ENCODE measurements at regions not wholly inside any gene's neighbourhood (a gene's known extent, or its start where the extent isn't known, plus 50 kb on each side); places are given as distances from the start of the nearest gene placed in this dataset.

DNA sequence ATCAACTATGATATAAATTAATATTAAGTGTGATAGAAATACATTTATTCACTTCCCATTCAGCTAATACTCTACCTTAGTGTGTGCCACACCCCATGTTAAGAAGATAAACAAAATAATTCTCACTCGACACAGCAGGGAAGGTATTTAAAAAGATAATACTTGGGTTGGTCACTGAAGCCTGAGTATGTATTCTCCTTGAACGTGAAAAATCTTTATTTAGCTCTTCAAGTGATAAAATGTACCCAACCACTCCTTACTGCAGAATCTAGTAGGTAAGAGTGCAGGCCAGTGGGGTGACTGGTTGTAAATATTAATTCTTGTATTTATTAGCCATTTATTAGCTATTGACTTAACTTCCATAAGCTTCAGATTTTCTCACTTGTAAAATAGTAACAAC is 372.7 kb upstream of the THBS1 start:
- TF ChIP-seq, protein P1, sequence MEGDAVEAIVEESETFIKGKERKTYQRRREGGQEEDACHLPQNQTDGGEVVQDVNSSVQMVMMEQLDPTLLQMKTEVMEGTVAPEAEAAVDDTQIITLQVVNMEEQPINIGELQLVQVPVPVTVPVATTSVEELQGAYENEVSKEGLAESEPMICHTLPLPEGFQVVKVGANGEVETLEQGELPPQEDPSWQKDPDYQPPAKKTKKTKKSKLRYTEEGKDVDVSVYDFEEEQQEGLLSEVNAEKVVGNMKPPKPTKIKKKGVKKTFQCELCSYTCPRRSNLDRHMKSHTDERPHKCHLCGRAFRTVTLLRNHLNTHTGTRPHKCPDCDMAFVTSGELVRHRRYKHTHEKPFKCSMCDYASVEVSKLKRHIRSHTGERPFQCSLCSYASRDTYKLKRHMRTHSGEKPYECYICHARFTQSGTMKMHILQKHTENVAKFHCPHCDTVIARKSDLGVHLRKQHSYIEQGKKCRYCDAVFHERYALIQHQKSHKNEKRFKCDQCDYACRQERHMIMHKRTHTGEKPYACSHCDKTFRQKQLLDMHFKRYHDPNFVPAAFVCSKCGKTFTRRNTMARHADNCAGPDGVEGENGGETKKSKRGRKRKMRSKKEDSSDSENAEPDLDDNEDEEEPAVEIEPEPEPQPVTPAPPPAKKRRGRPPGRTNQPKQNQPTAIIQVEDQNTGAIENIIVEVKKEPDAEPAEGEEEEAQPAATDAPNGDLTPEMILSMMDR (IDR thresholded peaks at IDR 0.05), result no peak
- Histone ChIP-seq H3K4me3 (no peak overlapping the region), H3K36me3 (no peaks in the 10 kb centered on the region), H3K9me3 (peaks cover 0 to 29% (median 9%) of the 10 kb centered on the region in 11 donors), H3K27me3 (no peaks in the 10 kb centered on the region), H3K27ac (no peak overlapping the region), H3K4me1 (peaks cover 0 to 3% (median 0%) of the 10 kb centered on the region in 9 donors)
- intact Hi-C loops (cut with DNase I), result no loop called here
- WGBS, 2 donors, result 41 to 49% methylated on average over 2 of the region's 2 CpGs
- DNase-seq (no peak), ATAC-seq (no peak)

- peaks cover 0 to 11% (median 0%) of the 10 kb centered on the region in 9 donors for H3K4me1 ChIP-seq
- H3K9me3 ChIP-seq, result peaks cover 0 to 29% (median 9%) of the 10 kb centered on the region in 11 donors
- no peaks in the 10 kb centered on the region for H3K27me3 ChIP-seq
- TF ChIP-seq, protein P1 (IDR thresholded peaks at IDR 0.05), result no peak
- H3K4me3 ChIP-seq, result no peak overlapping the region
- no peak overlapping the region for H3K27ac ChIP-seq
- H3K36me3 ChIP-seq, result no peaks in the 10 kb centered on the region
- no peak for DNase-seq
- WGBS, 2 donors, result 96 to 99% methylated on average over 3 of the region's 3 CpGs
- no peak for ATAC-seq
- intact Hi-C loops (cut with DNase I), result loop anchor here in 1 of 10 donors (10.0 kb wide), 1 partner anchor 285 kb away; no protein-coding TSS in a partner anchor
Observed at GRCh38 chr15:39209548-39210211, 371.2 kb upstream of the THBS1 start.

DNA sequence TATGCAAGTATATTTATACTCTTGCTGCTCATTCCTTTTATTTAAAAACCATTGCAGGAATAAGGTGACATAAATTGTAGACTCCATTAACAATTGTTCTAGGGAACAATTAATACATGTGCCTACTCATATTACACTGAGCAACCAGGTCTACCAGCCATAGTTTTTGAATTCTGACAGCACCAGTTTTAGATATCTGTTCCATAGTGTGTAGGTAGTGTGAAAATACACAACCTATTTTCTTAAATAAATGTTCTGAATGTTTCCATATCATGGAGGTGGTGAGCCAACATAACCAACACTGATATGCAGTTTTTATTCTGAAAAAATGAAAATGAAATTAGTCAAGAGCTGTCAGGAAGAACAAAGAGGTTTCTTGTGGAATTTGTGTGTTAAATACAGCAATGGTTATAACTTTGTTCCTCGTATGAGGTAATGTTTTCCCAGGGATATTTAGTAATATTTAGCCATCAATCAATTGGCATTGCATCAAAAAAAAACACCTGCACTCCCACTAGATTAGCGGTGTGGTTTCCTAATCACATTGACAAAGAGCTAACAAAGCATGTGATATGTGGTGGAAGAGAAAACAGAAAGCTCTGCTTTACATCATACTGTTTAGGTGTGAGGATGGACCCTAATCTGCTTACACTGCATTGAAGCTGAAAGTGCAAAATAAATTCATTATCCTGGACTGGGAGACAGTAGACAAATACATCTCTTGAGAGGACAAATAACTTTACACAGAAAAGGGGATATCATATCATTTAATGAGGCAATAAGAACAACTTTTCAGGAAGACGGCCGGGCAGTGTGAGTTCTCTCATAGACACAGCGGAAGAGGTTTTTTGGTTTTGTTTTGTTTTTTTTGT is 369.5 kb upstream of the THBS1 start:
- Histone ChIP-seq H3K36me3 (no peaks in the 10 kb centered on the region), H3K4me1 (peaks cover 0 to 11% (median 3%) of the 10 kb centered on the region in 9 donors), H3K27ac (no peak overlapping the region), H3K27me3 (no peaks in the 10 kb centered on the region), H3K9me3 (peaks cover 0 to 29% (median 9%) of the 10 kb centered on the region in 11 donors), H3K4me3 (no peak overlapping the region)
- 69 to 87% methylated on average over 5 of the region's 5 CpGs for WGBS, 2 donors
- DNase-seq (no peak), ATAC-seq (no peak)
- intact Hi-C loops (cut with DNase I), result loop anchor here in 1 of 10 donors (10.0 kb wide), 1 partner anchor 283 kb away; no protein-coding TSS in a partner anchor
- TF ChIP-seq, protein P1 (IDR thresholded peaks at IDR 0.05), result no peak

DNA sequence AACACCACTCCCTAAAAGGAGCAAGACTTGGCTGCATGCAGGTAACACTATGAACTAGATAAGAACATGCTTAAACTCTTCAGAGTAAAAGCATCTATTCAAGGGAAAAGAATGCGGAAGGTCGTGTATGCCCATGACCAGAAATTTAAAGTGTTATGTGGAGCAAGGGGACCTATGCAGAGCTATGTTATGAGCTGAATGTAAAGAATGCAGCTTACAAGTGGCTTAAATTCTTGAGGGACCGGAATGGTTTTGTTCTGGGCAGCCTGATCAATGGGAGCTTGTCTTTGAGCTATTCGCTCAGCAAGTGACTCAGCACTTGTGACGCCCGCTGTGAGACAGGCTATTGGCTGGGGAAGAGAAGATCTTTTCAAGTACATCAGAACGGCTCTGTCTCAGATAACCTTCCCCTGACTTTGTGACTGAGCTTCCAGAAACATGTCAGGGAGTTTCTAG is 367.5 kb upstream of the THBS1 start:
- peak overlapping the region in 9 of 10 donors; percentile 26 to 68 (median 50) for H3K27ac ChIP-seq
- H3K27me3 ChIP-seq, result no peaks in the 10 kb centered on the region
- TF ChIP-seq, protein P1 (IDR thresholded peaks at IDR 0.05), result no peak
- H3K9me3 ChIP-seq, result peaks cover 0 to 28% (median 7%) of the 10 kb centered on the region in 11 donors
- H3K36me3 ChIP-seq, result no peaks in the 10 kb centered on the region
- ATAC-seq (peak; percentile 82 to 99 (median 92)), DNase-seq (peak; percentile 43 to 57)
- H3K4me3 ChIP-seq, result no peak overlapping the region
- H3K4me1 ChIP-seq, result peaks cover 0 to 11% (median 3%) of the 10 kb centered on the region in 9 donors
- intact Hi-C loops (cut with DNase I), result loop anchor here in 1 of 10 donors (10.0 kb wide), 1 partner anchor 281 kb away; no protein-coding TSS in a partner anchor
- WGBS, 2 donors, result 29 to 33% methylated on average over 7 of the region's 7 CpGs

Data from heart right ventricle (tissue), 16 donors.